ENCODE measurements at regions not wholly inside any gene's neighbourhood (a gene's known extent, or its start where the extent isn't known, plus 50 kb on each side); places are given as distances from the start of the nearest gene placed in this dataset.

GRCh38 chr20:60228255-60228654, 270.0 kb downstream of the CDH26 start:
- Mint-ChIP-seq H3K27me3 (ENCODE audit: low read depth) (no peaks in the 10 kb centered on the region), H3K4me3 (no peak overlapping the region), H3K9me3 (no peaks in the 10 kb centered on the region), H3K4me1 (ENCODE audit: low read depth) (no peaks in the 10 kb centered on the region), H3K27ac (no peak overlapping the region), H3K36me3 (ENCODE audit: low read depth) (no peaks in the 10 kb centered on the region)
- intact Hi-C loops (cut with micrococcal nuclease) = no loop called here
- no peak for DNase-seq
- CTCF ChIA-PET = interaction anchor here (0.7 to 1.6 kb wide), 2 partner anchors 18 to 151 kb away, joined by 3 read pairs; no protein-coding TSS in a partner anchor

- H3K9me3 Mint-ChIP-seq = no peaks in the 10 kb centered on the region
- intact Hi-C loops (cut with micrococcal nuclease) = no loop called here
Observed at GRCh38 chr20:60232380-60232779, 274.2 kb downstream of the CDH26 start.

GRCh38 chr20:60233018-60233630, 274.9 kb downstream of the CDH26 start:
- CTCF ChIA-PET = no interaction called here
- H3K4me1 Mint-ChIP-seq (ENCODE audit: low read depth) = no peaks in the 10 kb centered on the region
- intact Hi-C loops (cut with micrococcal nuclease) = no loop called here

More at GRCh38 chr20:60232380-60232779, 274.2 kb downstream of the CDH26 start:
- CTCF ChIA-PET = no interaction called here
- H3K4me1 Mint-ChIP-seq (ENCODE audit: low read depth) = no peaks in the 10 kb centered on the region
- H3K27ac Mint-ChIP-seq = no peak overlapping the region
- H3K27me3 Mint-ChIP-seq (ENCODE audit: low read depth) = peaks cover 2% of the 10 kb centered on the region
- H3K36me3 Mint-ChIP-seq (ENCODE audit: low read depth) = no peaks in the 10 kb centered on the region
- no peak for DNase-seq
- no peak overlapping the region for H3K4me3 Mint-ChIP-seq

GRCh38 chr20:60236613-60237012, 278.4 kb downstream of the CDH26 start:
- CTCF ChIA-PET = no interaction called here
- no peaks in the 10 kb centered on the region for H3K36me3 Mint-ChIP-seq (ENCODE audit: low read depth)
- intact Hi-C loops (cut with micrococcal nuclease) = no loop called here
- no peaks in the 10 kb centered on the region for H3K4me1 Mint-ChIP-seq (ENCODE audit: low read depth)
- peaks cover 11% of the 10 kb centered on the region for H3K27me3 Mint-ChIP-seq (ENCODE audit: low read depth)
- H3K9me3 Mint-ChIP-seq = no peaks in the 10 kb centered on the region
- no peak for DNase-seq
- H3K4me3 Mint-ChIP-seq = no peak overlapping the region
- H3K27ac Mint-ChIP-seq = no peak overlapping the region

More at GRCh38 chr20:60233018-60233630, 274.9 kb downstream of the CDH26 start:
- no peak overlapping the region for H3K4me3 Mint-ChIP-seq
- H3K9me3 Mint-ChIP-seq = no peaks in the 10 kb centered on the region
- DNase-seq = no peak
- no peaks in the 10 kb centered on the region for H3K36me3 Mint-ChIP-seq (ENCODE audit: low read depth)
- peaks cover 7% of the 10 kb centered on the region for H3K27me3 Mint-ChIP-seq (ENCODE audit: low read depth)
- H3K27ac Mint-ChIP-seq = no peak overlapping the region

GRCh38 chr20:60237981-60238380, 279.8 kb downstream of the CDH26 start:
- Mint-ChIP-seq H3K27me3 (ENCODE audit: low read depth) (peaks cover 11% of the 10 kb centered on the region), H3K4me1 (ENCODE audit: low read depth) (no peaks in the 10 kb centered on the region), H3K36me3 (ENCODE audit: low read depth) (no peaks in the 10 kb centered on the region), H3K27ac (no peak overlapping the region), H3K4me3 (no peak overlapping the region), H3K9me3 (no peaks in the 10 kb centered on the region)
- CTCF ChIA-PET = no interaction called here
- intact Hi-C loops (cut with micrococcal nuclease) = no loop called here
- no peak for DNase-seq

GRCh38 chr20:60238992-60239660, 280.9 kb downstream of the CDH26 start:
- CTCF ChIA-PET = no interaction called here
- no peaks in the 10 kb centered on the region for H3K36me3 Mint-ChIP-seq (ENCODE audit: low read depth)
- H3K27ac Mint-ChIP-seq = no peak overlapping the region
- H3K4me3 Mint-ChIP-seq = no peak overlapping the region
- H3K27me3 Mint-ChIP-seq (ENCODE audit: low read depth) = peaks cover 11% of the 10 kb centered on the region
- H3K9me3 Mint-ChIP-seq = no peaks in the 10 kb centered on the region
- intact Hi-C loops (cut with micrococcal nuclease) = no loop called here
- DNase-seq = no peak
- no peaks in the 10 kb centered on the region for H3K4me1 Mint-ChIP-seq (ENCODE audit: low read depth)

GRCh38 chr20:60239956-60240355, 281.7 kb downstream of the CDH26 start:
- no peaks in the 10 kb centered on the region for H3K9me3 Mint-ChIP-seq
- CTCF ChIA-PET = no interaction called here

GRCh38 chr20:60240415-60240814, 282.2 kb downstream of the CDH26 start:
- no peak overlapping the region for H3K4me3 Mint-ChIP-seq
- intact Hi-C loops (cut with micrococcal nuclease) = no loop called here
- H3K27me3 Mint-ChIP-seq (ENCODE audit: low read depth) = peaks cover 11% of the 10 kb centered on the region
- no peak for DNase-seq
- H3K36me3 Mint-ChIP-seq (ENCODE audit: low read depth) = no peaks in the 10 kb centered on the region
- CTCF ChIA-PET = no interaction called here
- H3K4me1 Mint-ChIP-seq (ENCODE audit: low read depth) = no peaks in the 10 kb centered on the region
- H3K27ac Mint-ChIP-seq = no peak overlapping the region
- H3K9me3 Mint-ChIP-seq = no peaks in the 10 kb centered on the region

More at GRCh38 chr20:60239956-60240355, 281.7 kb downstream of the CDH26 start:
- DNase-seq = no peak
- H3K4me1 Mint-ChIP-seq (ENCODE audit: low read depth) = no peaks in the 10 kb centered on the region
- H3K36me3 Mint-ChIP-seq (ENCODE audit: low read depth) = no peaks in the 10 kb centered on the region
- H3K4me3 Mint-ChIP-seq = no peak overlapping the region
- H3K27me3 Mint-ChIP-seq (ENCODE audit: low read depth) = peaks cover 11% of the 10 kb centered on the region
- H3K27ac Mint-ChIP-seq = no peak overlapping the region
- intact Hi-C loops (cut with micrococcal nuclease) = no loop called here

GRCh38 chr20:60240986-60241385, 282.8 kb downstream of the CDH26 start:
- CTCF ChIA-PET = no interaction called here
- H3K4me1 Mint-ChIP-seq (ENCODE audit: low read depth) = no peaks in the 10 kb centered on the region
- peaks cover 8% of the 10 kb centered on the region for H3K27me3 Mint-ChIP-seq (ENCODE audit: low read depth)
- H3K9me3 Mint-ChIP-seq = no peaks in the 10 kb centered on the region
- no peak overlapping the region for H3K27ac Mint-ChIP-seq
- H3K36me3 Mint-ChIP-seq (ENCODE audit: low read depth) = no peaks in the 10 kb centered on the region
- no peak for DNase-seq
- H3K4me3 Mint-ChIP-seq = no peak overlapping the region
- intact Hi-C loops (cut with micrococcal nuclease) = no loop called here

GRCh38 chr20:60242836-60243505, 284.7 kb downstream of the CDH26 start:
- Mint-ChIP-seq H3K27ac (no peak overlapping the region), H3K27me3 (ENCODE audit: low read depth) (peaks cover 5% of the 10 kb centered on the region)

GRCh38 chr20:60244373-60245146, 286.3 kb downstream of the CDH26 start:
- CTCF ChIA-PET = no interaction called here
- intact Hi-C loops (cut with micrococcal nuclease) = no loop called here
- Mint-ChIP-seq H3K36me3 (ENCODE audit: low read depth) (no peaks in the 10 kb centered on the region), H3K27ac (no peak overlapping the region), H3K9me3 (no peaks in the 10 kb centered on the region), H3K4me1 (ENCODE audit: low read depth) (no peaks in the 10 kb centered on the region), H3K4me3 (no peak overlapping the region), H3K27me3 (ENCODE audit: low read depth) (no peaks in the 10 kb centered on the region)
- DNase-seq = no peak

More at GRCh38 chr20:60242836-60243505, 284.7 kb downstream of the CDH26 start:
- Mint-ChIP-seq H3K4me1 (ENCODE audit: low read depth) (no peaks in the 10 kb centered on the region), H3K36me3 (ENCODE audit: low read depth) (no peaks in the 10 kb centered on the region), H3K4me3 (no peak overlapping the region), H3K9me3 (no peaks in the 10 kb centered on the region)
- CTCF ChIA-PET = no interaction called here
- no peak for DNase-seq
- intact Hi-C loops (cut with micrococcal nuclease) = no loop called here

GRCh38 chr20:60246751-60247150, 288.5 kb downstream of the CDH26 start:
- Mint-ChIP-seq H3K4me3 (no peak overlapping the region), H3K4me1 (ENCODE audit: low read depth) (no peaks in the 10 kb centered on the region), H3K27me3 (ENCODE audit: low read depth) (no peaks in the 10 kb centered on the region), H3K36me3 (ENCODE audit: low read depth) (no peaks in the 10 kb centered on the region), H3K9me3 (no peaks in the 10 kb centered on the region), H3K27ac (no peak overlapping the region)
- CTCF ChIA-PET = no interaction called here
- intact Hi-C loops (cut with micrococcal nuclease) = no loop called here
- DNase-seq = no peak

Data from activated naive CD4-positive, alpha-beta T cell treated with anti-CD3 and anti-CD28 coated beads for 36 hours (primary cell).